ENCODE measurements at regions not wholly inside any gene's neighbourhood (a gene's known extent, or its start where the extent isn't known, plus 50 kb on each side); places are given as distances from the start of the nearest gene placed in this dataset.

- Histone ChIP-seq H3K4me1 (no peaks in the 10 kb centered on the region), H3K27me3 (ENCODE audit: insufficient read depth in 3 of 3, low read length in 2 of 3) (no peaks in the 10 kb centered on the region), H3K9me3 (no peaks in the 10 kb centered on the region), H3K27ac (no peak overlapping the region), H3K4me3 (no peak overlapping the region), H3K36me3 (ENCODE audit: insufficient read depth in 1 of 2, low read depth in 1 of 2) (no peaks in the 10 kb centered on the region)
- intact Hi-C loops (cut with DNase I), result no loop called here
- TF ChIP-seq CTCF (IDR thresholded peaks at IDR 0.05), result no peak
- DNase-seq, result no peak
- ATAC-seq, result no peak
Observed at GRCh38 chr11:23727387-23727786, 769.5 kb upstream of the LUZP2 start.

- H3K9me3 ChIP-seq, result no peaks in the 10 kb centered on the region
- DNase-seq (no peak), ATAC-seq (no peak)
- H3K4me3 ChIP-seq, result no peak overlapping the region
- TF ChIP-seq CTCF (IDR thresholded peaks at IDR 0.05), result no peak
- no peak overlapping the region for H3K27ac ChIP-seq
- 31 to 46% (median 39%) methylated on average over 2 of the region's 2 CpGs for WGBS, 3 donors
- H3K27me3 ChIP-seq (ENCODE audit: insufficient read depth in 3 of 3, low read length in 2 of 3), result no peaks in the 10 kb centered on the region
- no peaks in the 10 kb centered on the region for H3K36me3 ChIP-seq (ENCODE audit: insufficient read depth in 1 of 2, low read depth in 1 of 2)
- intact Hi-C loops (cut with DNase I), result no loop called here
- no peaks in the 10 kb centered on the region for H3K4me1 ChIP-seq
Observed at GRCh38 chr11:23727794-23728193, 769.1 kb upstream of the LUZP2 start.

GRCh38 chr11:23729088-23729487 is 767.8 kb upstream of the LUZP2 start:
- 63 to 90% (median 79%) methylated on average over 1 of the region's 1 CpG for WGBS, 3 donors
- DNase-seq (no peak), ATAC-seq (no peak)
- Histone ChIP-seq H3K4me3 (no peak overlapping the region), H3K4me1 (no peaks in the 10 kb centered on the region), H3K36me3 (ENCODE audit: insufficient read depth in 1 of 2, low read depth in 1 of 2) (no peaks in the 10 kb centered on the region), H3K9me3 (no peaks in the 10 kb centered on the region), H3K27me3 (ENCODE audit: insufficient read depth in 3 of 3, low read length in 2 of 3) (no peaks in the 10 kb centered on the region), H3K27ac (no peak overlapping the region)
- TF ChIP-seq CTCF (IDR thresholded peaks at IDR 0.05), result no peak
- intact Hi-C loops (cut with DNase I), result no loop called here

- no peak for TF ChIP-seq CTCF (IDR thresholded peaks at IDR 0.05)
- WGBS, 3 donors, result 91 to 92% (median 92%) methylated on average over 35 to 43 of the region's 43 CpGs
- Histone ChIP-seq H3K36me3 (ENCODE audit: insufficient read depth in 1 of 2, low read depth in 1 of 2) (no peaks in the 10 kb centered on the region), H3K27me3 (ENCODE audit: insufficient read depth in 3 of 3, low read length in 2 of 3) (no peaks in the 10 kb centered on the region), H3K9me3 (no peaks in the 10 kb centered on the region), H3K4me3 (no peak overlapping the region), H3K4me1 (no peaks in the 10 kb centered on the region), H3K27ac (no peak overlapping the region)
- no peak for ATAC-seq
- intact Hi-C loops (cut with DNase I), result no loop called here
- DNase-seq, result no peak
Observed at GRCh38 chr11:23730307-23730998, 766.4 kb upstream of the LUZP2 start.

GRCh38 chr11:23732026-23732425 is 764.8 kb upstream of the LUZP2 start:
- H3K27ac ChIP-seq, result no peak overlapping the region
- intact Hi-C loops (cut with DNase I), result no loop called here
- DNase-seq (no peak), ATAC-seq (no peak)
- no peaks in the 10 kb centered on the region for H3K9me3 ChIP-seq
- WGBS, 3 donors, result 57 to 74% (median 74%) methylated on average over 5 to 7 of the region's 7 CpGs
- H3K27me3 ChIP-seq (ENCODE audit: insufficient read depth in 3 of 3, low read length in 2 of 3), result no peaks in the 10 kb centered on the region
- TF ChIP-seq CTCF (IDR thresholded peaks at IDR 0.05), result no peak
- H3K36me3 ChIP-seq (ENCODE audit: insufficient read depth in 1 of 2, low read depth in 1 of 2), result no peaks in the 10 kb centered on the region
- no peak overlapping the region for H3K4me3 ChIP-seq
- H3K4me1 ChIP-seq, result no peaks in the 10 kb centered on the region
